ENCODE measurements at regions not wholly inside any gene's neighbourhood (a gene's known extent, or its start where the extent isn't known, plus 50 kb on each side); places are given as distances from the start of the nearest gene placed in this dataset.

GRCh38 chr13:104954210-104954609 lies 1581.3 kb downstream of the EFNB2 start:
- Histone ChIP-seq H3K27ac (no peak overlapping the region), H2AFZ (ENCODE audit: low read depth) (no peak overlapping the region), H3K79me2 (ENCODE audit: insufficient read depth, low read depth) (no peaks in the 10 kb centered on the region), H3K4me2 (no peak overlapping the region), H3K4me1 (ENCODE audit: low read depth, poor library complexity, severe bottlenecking) (no peaks in the 10 kb centered on the region), H3K27me3 (ENCODE audit: insufficient read depth, low read depth) (no peaks in the 10 kb centered on the region), H4K20me1 (ENCODE audit: insufficient read depth) (no peaks in the 10 kb centered on the region), H3K36me3 (ENCODE audit: insufficient read depth) (no peaks in the 10 kb centered on the region), H3K4me3 (IDR thresholded peaks at IDR 0.05; ENCODE audit: insufficient read depth, low read depth, low read length) (no peak overlapping the region), H3K9ac (no peak overlapping the region)
- no peak for TF ChIP-seq CTCF (conservative IDR thresholded peaks at IDR 0.05; ENCODE audit: low read depth, low read length)

GRCh38 chr13:104953588-104953987 lies 1581.9 kb downstream of the EFNB2 start:
- no peak overlapping the region for H3K27ac ChIP-seq
- no peak overlapping the region for H3K9ac ChIP-seq
- no peak for TF ChIP-seq CTCF (conservative IDR thresholded peaks at IDR 0.05; ENCODE audit: low read depth, low read length)
- no peak overlapping the region for H3K4me2 ChIP-seq
- H4K20me1 ChIP-seq (ENCODE audit: insufficient read depth), result no peaks in the 10 kb centered on the region
- H3K4me3 ChIP-seq (IDR thresholded peaks at IDR 0.05; ENCODE audit: insufficient read depth, low read depth, low read length), result no peak overlapping the region
- no peaks in the 10 kb centered on the region for H3K4me1 ChIP-seq (ENCODE audit: low read depth, poor library complexity, severe bottlenecking)
- no peaks in the 10 kb centered on the region for H3K79me2 ChIP-seq (ENCODE audit: insufficient read depth, low read depth)
- no peaks in the 10 kb centered on the region for H3K27me3 ChIP-seq (ENCODE audit: insufficient read depth, low read depth)
- H2AFZ ChIP-seq (ENCODE audit: low read depth), result no peak overlapping the region
- H3K36me3 ChIP-seq (ENCODE audit: insufficient read depth), result no peaks in the 10 kb centered on the region

- Histone ChIP-seq H3K27me3 (ENCODE audit: insufficient read depth, low read depth) (no peaks in the 10 kb centered on the region), H3K4me1 (ENCODE audit: low read depth, poor library complexity, severe bottlenecking) (no peaks in the 10 kb centered on the region), H2AFZ (ENCODE audit: low read depth) (no peak overlapping the region), H3K36me3 (ENCODE audit: insufficient read depth) (no peaks in the 10 kb centered on the region), H3K4me2 (no peak overlapping the region), H3K27ac (no peak overlapping the region), H3K4me3 (IDR thresholded peaks at IDR 0.05; ENCODE audit: insufficient read depth, low read depth, low read length) (no peak overlapping the region), H3K79me2 (ENCODE audit: insufficient read depth, low read depth) (no peaks in the 10 kb centered on the region), H3K9ac (no peak overlapping the region), H4K20me1 (ENCODE audit: insufficient read depth) (no peaks in the 10 kb centered on the region)
- no peak for TF ChIP-seq CTCF (conservative IDR thresholded peaks at IDR 0.05; ENCODE audit: low read depth, low read length)
Observed at GRCh38 chr13:104949840-104950740, 1585.4 kb downstream of the EFNB2 start.

- no peak for TF ChIP-seq CTCF (conservative IDR thresholded peaks at IDR 0.05; ENCODE audit: low read depth, low read length)
- H3K4me3 ChIP-seq (IDR thresholded peaks at IDR 0.05; ENCODE audit: insufficient read depth, low read depth, low read length), result no peak overlapping the region
- no peak overlapping the region for H3K27ac ChIP-seq
- H3K4me2 ChIP-seq, result no peak overlapping the region
- no peaks in the 10 kb centered on the region for H4K20me1 ChIP-seq (ENCODE audit: insufficient read depth)
- H3K27me3 ChIP-seq (ENCODE audit: insufficient read depth, low read depth), result no peaks in the 10 kb centered on the region
- H3K9ac ChIP-seq, result no peak overlapping the region
- no peaks in the 10 kb centered on the region for H3K79me2 ChIP-seq (ENCODE audit: insufficient read depth, low read depth)
- no peaks in the 10 kb centered on the region for H3K36me3 ChIP-seq (ENCODE audit: insufficient read depth)
- no peak overlapping the region for H2AFZ ChIP-seq (ENCODE audit: low read depth)
- no peaks in the 10 kb centered on the region for H3K4me1 ChIP-seq (ENCODE audit: low read depth, poor library complexity, severe bottlenecking)
Observed at GRCh38 chr13:104944176-104944575, 1591.3 kb downstream of the EFNB2 start.

All from KMS-11 (cell line).